Liver (tissue), 8 donors: ENCODE measurements at regions not wholly inside any gene's neighbourhood (a gene's known extent, or its start where the extent isn't known, plus 50 kb on each side); places are given as distances from the start of the nearest gene placed in this dataset.

Experiments used
- DNase-seq: peaks from one replicate; pipeline ENCODE4 v3.0.0-alpha.2; 2017; ENCODE audit warnings: low spot score
- H3K27ac ChIP-seq, 2 donors: one replicate each; pipeline ENCODE4 v1.7.0; 2013; ENCODE audit warnings: inconsistent platforms in 2 of 2, low read length in 2 of 2, control low read depth in 1 of 2, low read depth in 1 of 2, mild to moderate bottlenecking in 1 of 2
- H3K27me3 ChIP-seq, 4 donors: one replicate each; pipeline versions ENCODE4 v1.6.1 to v1.7.0; 2013; ENCODE audit warnings: low read length in 3 of 4, inconsistent platforms in 1 of 4, mild to moderate bottlenecking in 1 of 4, moderate library complexity in 1 of 4; ENCODE audit not compliant: control insufficient read depth in 4 of 4, insufficient read depth in 4 of 4
- H3K36me3 ChIP-seq, 4 donors: one replicate each; pipeline versions ENCODE4 v1.6.1 to v1.7.0; 2013; ENCODE audit warnings: low read length in 3 of 4, mild to moderate bottlenecking in 3 of 4, low read depth in 1 of 4, moderate library complexity in 1 of 4; ENCODE audit not compliant: control insufficient read depth in 4 of 4, insufficient read depth in 3 of 4
- H3K4me1 ChIP-seq, 4 donors: one replicate each; pipeline versions ENCODE4 v1.6.1 to v1.7.0; 2013; ENCODE audit warnings: low read length in 3 of 4, mild to moderate bottlenecking in 3 of 4, moderate library complexity in 1 of 4; ENCODE audit not compliant: control insufficient read depth in 4 of 4, insufficient read depth in 4 of 4
- H3K4me3 ChIP-seq, 3 donors: one replicate each; pipeline versions ENCODE4 v1.6.1 to v1.7.0; 2013; ENCODE audit warnings: low read length in 3 of 3, control low read depth in 1 of 3, low read depth in 1 of 3, mild to moderate bottlenecking in 1 of 3
- H3K9ac ChIP-seq, 2 donors: one replicate each; pipeline ENCODE4 v1.7.0; 2013; ENCODE audit warnings: low read length in 2 of 2, mild to moderate bottlenecking in 2 of 2, moderate library complexity in 2 of 2, control low read depth in 1 of 2, low read depth in 1 of 2
- H3K9me3 ChIP-seq, 4 donors: one replicate each; pipeline versions ENCODE4 v1.6.1 to v1.7.0; 2013; ENCODE audit warnings: low read length in 3 of 4; ENCODE audit not compliant: control insufficient read depth in 4 of 4
- EGR1 ChIP-seq, 2 donors: IDR thresholded peaks; 2 replicates each; pipeline ENCODE4 v1.6.1; 2016 to 2018; ENCODE audit warnings: antibody characterized with exemption in 2 of 2, low read depth in 2 of 2
- FOXA1 ChIP-seq: IDR thresholded peaks from 2 replicates; pipeline ENCODE4 v1.6.1; 2016; ENCODE audit warnings: antibody characterized with exemption
- FOXA2 ChIP-seq: IDR thresholded peaks from 2 replicates; pipeline ENCODE4 v1.6.1; 2016; ENCODE audit warnings: antibody characterized with exemption
- GABPA ChIP-seq, 2 donors: IDR thresholded peaks in 1 of 2; conservative IDR thresholded peaks in 1 of 2; 2 replicates each; pipeline ENCODE4 v1.6.1; 2016; ENCODE audit warnings: antibody characterized with exemption in 2 of 2, mild to moderate bottlenecking in 1 of 2, moderate library complexity in 1 of 2
- HNF4A ChIP-seq, 2 donors: conservative IDR thresholded peaks; 2 replicates each; pipeline ENCODE4 v1.6.1; 2016; ENCODE audit warnings: antibody characterized with exemption in 2 of 2, mild to moderate bottlenecking in 2 of 2
- HNF4G ChIP-seq: IDR thresholded peaks from 2 replicates; pipeline ENCODE4 v1.6.1; 2016; ENCODE audit warnings: antibody characterized with exemption
- JUND ChIP-seq, 2 donors: IDR thresholded peaks; 2 replicates each; pipeline ENCODE4 v1.6.1; 2016; ENCODE audit warnings: antibody characterized with exemption in 2 of 2
- NR2F2 ChIP-seq: IDR thresholded peaks from 2 replicates; pipeline ENCODE4 v1.6.1; 2016; ENCODE audit warnings: antibody characterized with exemption
- RAD21 ChIP-seq, 2 donors: IDR thresholded peaks; 2 replicates each; pipeline ENCODE4 v1.6.1; 2016; ENCODE audit warnings: antibody characterized with exemption in 2 of 2, mild to moderate bottlenecking in 2 of 2
- RXRA ChIP-seq, 2 donors: IDR thresholded peaks; 2 replicates each; pipeline ENCODE4 v1.6.1; 2017 to 2018; ENCODE audit warnings: antibody characterized with exemption in 2 of 2, mild to moderate bottlenecking in 1 of 2
- SP1 ChIP-seq: IDR thresholded peaks from 2 replicates; pipeline ENCODE4 v1.6.1; 2018; ENCODE audit warnings: antibody characterized with exemption, mild to moderate bottlenecking
- TAF1 ChIP-seq: conservative IDR thresholded peaks from 2 replicates; pipeline ENCODE4 v1.6.1; 2016; ENCODE audit warnings: antibody characterized with exemption, mild to moderate bottlenecking
- YY1 ChIP-seq: IDR thresholded peaks from 2 replicates; pipeline ENCODE4 v1.6.1; 2016; ENCODE audit warnings: antibody characterized with exemption, mild to moderate bottlenecking
- WGBS: extraction: QIAGEN DNeasy Blood & Tissue Kit; methylation state at CpG from one replicate; pipeline ENCODE4 v1.1.7; 2013; 5-methylcytosine and 5-hydroxymethylcytosine counted together
- TF ChIP-seq, protein P1 (sequence below): IDR thresholded peaks from 2 replicates; pipeline ENCODE4 v1.6.1; 2016; ENCODE audit warnings: antibody characterized with exemption
- TF ChIP-seq, protein P2 (sequence below): IDR thresholded peaks from 2 replicates; pipeline ENCODE4 v1.6.1; 2016; ENCODE audit warnings: antibody characterized with exemption, mild to moderate bottlenecking
- TF ChIP-seq, protein P3 (sequence below): IDR thresholded peaks from 2 replicates; pipeline ENCODE4 v1.6.1; 2016; ENCODE audit warnings: antibody characterized with exemption
- TF ChIP-seq, protein P4 (sequence below): fragments of 150-350 bp; IDR thresholded peaks from 2 replicates; pipeline ENCODE4 v1.5.1; 2017; ENCODE audit warnings: improper control_type of control experiment, low read depth, low read length; ENCODE audit not compliant: missing input control
- TF ChIP-seq, protein P5 (sequence below): IDR thresholded peaks from 2 replicates; pipeline ENCODE4 v1.6.1; 2016; ENCODE audit warnings: antibody characterized with exemption
- donor health status: healthy.
- donor health status: healthy.
- donor health status: healthy.
- donor health status: healthy.
- donor health status: healthy.

DNA sequence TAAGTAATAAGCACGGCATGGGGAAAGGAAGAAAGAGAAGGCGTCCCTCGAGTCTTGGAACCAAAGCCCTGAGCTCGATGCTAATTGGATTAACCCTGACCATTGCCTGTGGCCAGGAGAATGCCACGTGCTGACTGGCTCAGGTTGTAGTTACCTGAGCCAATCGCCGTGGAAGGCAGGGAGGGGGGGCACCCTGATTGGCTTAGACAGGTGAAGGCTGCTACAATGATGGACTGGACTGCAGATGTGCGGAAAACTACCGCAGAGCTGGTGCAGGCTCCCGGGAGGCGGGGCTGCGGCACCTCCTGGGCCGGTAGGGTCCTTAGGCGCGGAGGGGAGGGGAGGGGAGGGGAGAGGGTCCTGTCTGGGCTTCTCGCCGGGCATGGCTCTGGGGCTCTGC, 121.3 kb downstream of the TFAP2C start (continued):
- TF ChIP-seq, protein P1, sequence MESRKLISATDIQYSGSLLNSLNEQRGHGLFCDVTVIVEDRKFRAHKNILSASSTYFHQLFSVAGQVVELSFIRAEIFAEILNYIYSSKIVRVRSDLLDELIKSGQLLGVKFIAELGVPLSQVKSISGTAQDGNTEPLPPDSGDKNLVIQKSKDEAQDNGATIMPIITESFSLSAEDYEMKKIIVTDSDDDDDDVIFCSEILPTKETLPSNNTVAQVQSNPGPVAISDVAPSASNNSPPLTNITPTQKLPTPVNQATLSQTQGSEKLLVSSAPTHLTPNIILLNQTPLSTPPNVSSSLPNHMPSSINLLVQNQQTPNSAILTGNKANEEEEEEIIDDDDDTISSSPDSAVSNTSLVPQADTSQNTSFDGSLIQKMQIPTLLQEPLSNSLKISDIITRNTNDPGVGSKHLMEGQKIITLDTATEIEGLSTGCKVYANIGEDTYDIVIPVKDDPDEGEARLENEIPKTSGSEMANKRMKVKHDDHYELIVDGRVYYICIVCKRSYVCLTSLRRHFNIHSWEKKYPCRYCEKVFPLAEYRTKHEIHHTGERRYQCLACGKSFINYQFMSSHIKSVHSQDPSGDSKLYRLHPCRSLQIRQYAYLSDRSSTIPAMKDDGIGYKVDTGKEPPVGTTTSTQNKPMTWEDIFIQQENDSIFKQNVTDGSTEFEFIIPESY, result no peak
- no peak for TF ChIP-seq JUND (IDR thresholded peaks at IDR 0.05)
- no peak for TF ChIP-seq RXRA (IDR thresholded peaks at IDR 0.05)

DNA sequence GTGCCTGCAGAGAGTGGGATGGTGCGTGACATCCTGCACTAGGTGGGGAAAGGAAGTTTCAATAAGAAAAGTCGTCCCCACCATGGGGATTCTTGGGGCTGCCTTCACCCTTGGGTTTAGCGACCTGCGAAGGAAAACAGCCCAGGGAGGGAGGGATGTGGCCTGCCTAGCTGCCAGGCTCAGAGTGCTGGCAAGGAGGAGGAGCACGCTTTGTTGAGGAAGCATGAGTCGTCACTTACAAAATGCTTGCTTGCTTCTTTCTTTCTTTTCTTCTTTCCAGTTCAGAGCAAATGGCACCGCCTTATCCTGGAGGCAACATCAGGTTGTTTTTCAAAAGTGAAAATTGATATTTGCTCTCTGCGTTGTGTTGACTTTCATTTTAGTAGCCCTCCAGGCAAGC, 123.2 kb downstream of the TFAP2C start:
- DNase-seq, result no peak
- Histone ChIP-seq H3K27me3 (peaks cover 0 to 2% (median 0%) of the 10 kb centered on the region in 4 donors), H3K36me3 (no peaks in the 10 kb centered on the region), H3K4me3 (no peak overlapping the region), H3K9me3 (peaks cover 0 to 4% (median 2%) of the 10 kb centered on the region in 4 donors), H3K9ac (no peak overlapping the region), H3K4me1 (no peaks in the 10 kb centered on the region), H3K27ac (no peak overlapping the region)
- 51% methylated on average over 8 of the region's 8 CpGs for WGBS
- TF ChIP-seq YY1, result no peak
- TF ChIP-seq, protein P2, sequence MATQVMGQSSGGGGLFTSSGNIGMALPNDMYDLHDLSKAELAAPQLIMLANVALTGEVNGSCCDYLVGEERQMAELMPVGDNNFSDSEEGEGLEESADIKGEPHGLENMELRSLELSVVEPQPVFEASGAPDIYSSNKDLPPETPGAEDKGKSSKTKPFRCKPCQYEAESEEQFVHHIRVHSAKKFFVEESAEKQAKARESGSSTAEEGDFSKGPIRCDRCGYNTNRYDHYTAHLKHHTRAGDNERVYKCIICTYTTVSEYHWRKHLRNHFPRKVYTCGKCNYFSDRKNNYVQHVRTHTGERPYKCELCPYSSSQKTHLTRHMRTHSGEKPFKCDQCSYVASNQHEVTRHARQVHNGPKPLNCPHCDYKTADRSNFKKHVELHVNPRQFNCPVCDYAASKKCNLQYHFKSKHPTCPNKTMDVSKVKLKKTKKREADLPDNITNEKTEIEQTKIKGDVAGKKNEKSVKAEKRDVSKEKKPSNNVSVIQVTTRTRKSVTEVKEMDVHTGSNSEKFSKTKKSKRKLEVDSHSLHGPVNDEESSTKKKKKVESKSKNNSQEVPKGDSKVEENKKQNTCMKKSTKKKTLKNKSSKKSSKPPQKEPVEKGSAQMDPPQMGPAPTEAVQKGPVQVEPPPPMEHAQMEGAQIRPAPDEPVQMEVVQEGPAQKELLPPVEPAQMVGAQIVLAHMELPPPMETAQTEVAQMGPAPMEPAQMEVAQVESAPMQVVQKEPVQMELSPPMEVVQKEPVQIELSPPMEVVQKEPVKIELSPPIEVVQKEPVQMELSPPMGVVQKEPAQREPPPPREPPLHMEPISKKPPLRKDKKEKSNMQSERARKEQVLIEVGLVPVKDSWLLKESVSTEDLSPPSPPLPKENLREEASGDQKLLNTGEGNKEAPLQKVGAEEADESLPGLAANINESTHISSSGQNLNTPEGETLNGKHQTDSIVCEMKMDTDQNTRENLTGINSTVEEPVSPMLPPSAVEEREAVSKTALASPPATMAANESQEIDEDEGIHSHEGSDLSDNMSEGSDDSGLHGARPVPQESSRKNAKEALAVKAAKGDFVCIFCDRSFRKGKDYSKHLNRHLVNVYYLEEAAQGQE, result no peak
- TF ChIP-seq JUND (IDR thresholded peaks at IDR 0.05), result no peak
- no peak for TF ChIP-seq FOXA2
- no peak for TF ChIP-seq RXRA (IDR thresholded peaks at IDR 0.05)
- no peak for TF ChIP-seq NR2F2
- TF ChIP-seq, protein P3, sequence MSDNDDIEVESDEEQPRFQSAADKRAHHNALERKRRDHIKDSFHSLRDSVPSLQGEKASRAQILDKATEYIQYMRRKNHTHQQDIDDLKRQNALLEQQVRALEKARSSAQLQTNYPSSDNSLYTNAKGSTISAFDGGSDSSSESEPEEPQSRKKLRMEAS, result no peak
- no peak for TF ChIP-seq FOXA1
- TF ChIP-seq, protein P4, sequence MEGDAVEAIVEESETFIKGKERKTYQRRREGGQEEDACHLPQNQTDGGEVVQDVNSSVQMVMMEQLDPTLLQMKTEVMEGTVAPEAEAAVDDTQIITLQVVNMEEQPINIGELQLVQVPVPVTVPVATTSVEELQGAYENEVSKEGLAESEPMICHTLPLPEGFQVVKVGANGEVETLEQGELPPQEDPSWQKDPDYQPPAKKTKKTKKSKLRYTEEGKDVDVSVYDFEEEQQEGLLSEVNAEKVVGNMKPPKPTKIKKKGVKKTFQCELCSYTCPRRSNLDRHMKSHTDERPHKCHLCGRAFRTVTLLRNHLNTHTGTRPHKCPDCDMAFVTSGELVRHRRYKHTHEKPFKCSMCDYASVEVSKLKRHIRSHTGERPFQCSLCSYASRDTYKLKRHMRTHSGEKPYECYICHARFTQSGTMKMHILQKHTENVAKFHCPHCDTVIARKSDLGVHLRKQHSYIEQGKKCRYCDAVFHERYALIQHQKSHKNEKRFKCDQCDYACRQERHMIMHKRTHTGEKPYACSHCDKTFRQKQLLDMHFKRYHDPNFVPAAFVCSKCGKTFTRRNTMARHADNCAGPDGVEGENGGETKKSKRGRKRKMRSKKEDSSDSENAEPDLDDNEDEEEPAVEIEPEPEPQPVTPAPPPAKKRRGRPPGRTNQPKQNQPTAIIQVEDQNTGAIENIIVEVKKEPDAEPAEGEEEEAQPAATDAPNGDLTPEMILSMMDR, result no peak
- TF ChIP-seq HNF4A (conservative IDR thresholded peaks at IDR 0.05), result no peak
- TF ChIP-seq RAD21 (IDR thresholded peaks at IDR 0.05), result no peak
- no peak for TF ChIP-seq TAF1
- TF ChIP-seq GABPA (IDR thresholded peaks at IDR 0.05 in 1 of 2, conservative IDR thresholded peaks at IDR 0.05 in 1 of 2), result no peak
- TF ChIP-seq, protein P1, result no peak
- TF ChIP-seq, protein P5, sequence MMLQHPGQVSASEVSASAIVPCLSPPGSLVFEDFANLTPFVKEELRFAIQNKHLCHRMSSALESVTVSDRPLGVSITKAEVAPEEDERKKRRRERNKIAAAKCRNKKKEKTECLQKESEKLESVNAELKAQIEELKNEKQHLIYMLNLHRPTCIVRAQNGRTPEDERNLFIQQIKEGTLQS, result no peak
- TF ChIP-seq SP1, result no peak
- TF ChIP-seq HNF4G, result no peak
- TF ChIP-seq EGR1 (IDR thresholded peaks at IDR 0.05; ENCODE audit: low read depth in 2 of 2), result no peak
